ENCODE measurements at regions not wholly inside any gene's neighbourhood (a gene's known extent, or its start where the extent isn't known, plus 50 kb on each side); places are given as distances from the start of the nearest gene placed in this dataset.
A peak's percentile ranks its signal among the peaks of the same experiment; 100 is the strongest.

DNA sequence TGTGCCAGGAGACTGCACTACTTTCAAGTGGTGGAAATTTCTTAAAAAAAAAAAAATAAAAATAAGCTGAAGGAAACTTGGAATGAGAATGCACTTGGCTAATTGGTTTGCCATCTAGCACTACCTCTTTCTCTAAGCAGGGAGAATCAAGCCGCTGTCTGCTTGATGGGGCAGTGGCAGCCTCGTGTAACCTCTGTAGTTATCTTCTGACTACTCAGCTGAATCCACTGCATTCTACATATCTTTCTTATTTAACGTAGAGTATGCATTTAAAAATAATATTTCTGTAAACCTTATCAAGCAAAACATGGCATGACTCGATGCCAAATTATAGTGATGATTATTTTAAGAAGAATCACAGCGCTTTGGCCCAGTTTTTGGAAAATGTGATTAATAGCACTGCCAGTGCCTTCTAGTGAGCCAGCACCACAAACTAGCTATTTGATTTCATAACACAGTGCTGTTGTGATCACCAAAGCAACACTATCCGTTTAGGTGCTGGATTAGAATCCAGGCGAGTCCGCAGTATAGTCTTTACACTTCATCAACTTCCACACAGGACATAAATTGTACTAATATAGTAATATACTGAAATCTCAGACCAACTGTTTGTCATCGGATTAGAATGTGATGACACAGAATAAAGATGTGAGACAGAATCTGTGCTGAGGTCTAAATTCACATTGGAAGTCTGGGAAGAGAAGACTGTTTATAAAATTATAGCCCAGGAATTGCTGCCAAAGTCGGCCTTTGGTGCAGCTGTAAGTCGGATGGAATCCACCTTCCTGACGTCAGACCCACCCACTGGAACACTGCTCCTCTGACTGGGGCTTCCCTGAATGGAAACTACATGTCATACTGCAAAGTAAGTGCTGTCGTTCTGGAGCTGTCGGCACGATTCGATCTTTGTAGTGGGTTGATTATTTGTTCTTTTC lies 136.5 kb upstream of the ETAA1 start:
- TF ChIP-seq, protein P1, sequence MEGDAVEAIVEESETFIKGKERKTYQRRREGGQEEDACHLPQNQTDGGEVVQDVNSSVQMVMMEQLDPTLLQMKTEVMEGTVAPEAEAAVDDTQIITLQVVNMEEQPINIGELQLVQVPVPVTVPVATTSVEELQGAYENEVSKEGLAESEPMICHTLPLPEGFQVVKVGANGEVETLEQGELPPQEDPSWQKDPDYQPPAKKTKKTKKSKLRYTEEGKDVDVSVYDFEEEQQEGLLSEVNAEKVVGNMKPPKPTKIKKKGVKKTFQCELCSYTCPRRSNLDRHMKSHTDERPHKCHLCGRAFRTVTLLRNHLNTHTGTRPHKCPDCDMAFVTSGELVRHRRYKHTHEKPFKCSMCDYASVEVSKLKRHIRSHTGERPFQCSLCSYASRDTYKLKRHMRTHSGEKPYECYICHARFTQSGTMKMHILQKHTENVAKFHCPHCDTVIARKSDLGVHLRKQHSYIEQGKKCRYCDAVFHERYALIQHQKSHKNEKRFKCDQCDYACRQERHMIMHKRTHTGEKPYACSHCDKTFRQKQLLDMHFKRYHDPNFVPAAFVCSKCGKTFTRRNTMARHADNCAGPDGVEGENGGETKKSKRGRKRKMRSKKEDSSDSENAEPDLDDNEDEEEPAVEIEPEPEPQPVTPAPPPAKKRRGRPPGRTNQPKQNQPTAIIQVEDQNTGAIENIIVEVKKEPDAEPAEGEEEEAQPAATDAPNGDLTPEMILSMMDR (IDR thresholded peaks at IDR 0.05) = no peak
- peak; percentile 88 for ATAC-seq (ENCODE audit: low FRiP score)
- peak; percentile 25 for DNase-seq (ENCODE audit: low spot score)

DNA sequence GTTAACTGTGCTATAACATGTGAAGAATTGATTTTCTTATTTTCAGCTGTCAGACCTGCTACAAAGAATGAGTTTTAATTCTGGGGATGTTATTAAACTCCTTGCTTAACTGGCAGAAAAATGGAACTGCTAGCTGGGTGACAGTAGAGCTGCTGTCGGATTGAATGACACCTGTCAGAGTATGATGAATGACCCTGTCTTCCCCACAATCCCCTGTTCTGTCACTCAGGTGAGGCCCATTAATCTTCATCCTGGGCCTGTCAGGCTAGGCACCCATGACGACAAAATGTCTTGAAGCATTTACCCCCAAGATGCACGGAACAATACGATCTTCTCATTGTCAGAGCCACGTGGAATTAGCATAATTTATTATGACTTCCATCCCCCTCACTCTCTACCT lies 129.9 kb upstream of the ETAA1 start:
- no peak for DNase-seq (ENCODE audit: low spot score)
- TF ChIP-seq, protein P1 (IDR thresholded peaks at IDR 0.05) = no peak
- no peak for ATAC-seq (ENCODE audit: low FRiP score)

DNA sequence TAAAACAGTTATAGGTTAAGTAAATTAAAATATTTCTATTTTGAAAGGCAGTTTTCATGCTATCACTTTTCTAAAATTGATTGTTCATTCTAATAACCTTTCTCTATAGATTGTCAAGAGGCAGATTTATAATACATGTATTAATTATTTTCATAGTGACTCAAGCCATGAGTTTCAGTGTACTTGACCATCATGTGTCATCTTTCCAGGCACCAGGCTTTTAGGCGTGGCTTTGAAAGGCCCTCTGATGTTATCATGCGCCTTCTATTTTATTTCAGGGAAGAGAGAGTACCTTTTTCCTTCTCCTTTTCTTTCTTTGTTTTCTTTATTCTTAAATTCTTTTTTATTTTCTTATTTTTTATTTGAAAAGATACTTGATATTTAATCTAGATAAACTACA lies 128.3 kb upstream of the ETAA1 start:
- no peak for DNase-seq (ENCODE audit: low spot score)
- TF ChIP-seq, protein P1 (IDR thresholded peaks at IDR 0.05) = no peak
- ATAC-seq (ENCODE audit: low FRiP score) = no peak

DNA sequence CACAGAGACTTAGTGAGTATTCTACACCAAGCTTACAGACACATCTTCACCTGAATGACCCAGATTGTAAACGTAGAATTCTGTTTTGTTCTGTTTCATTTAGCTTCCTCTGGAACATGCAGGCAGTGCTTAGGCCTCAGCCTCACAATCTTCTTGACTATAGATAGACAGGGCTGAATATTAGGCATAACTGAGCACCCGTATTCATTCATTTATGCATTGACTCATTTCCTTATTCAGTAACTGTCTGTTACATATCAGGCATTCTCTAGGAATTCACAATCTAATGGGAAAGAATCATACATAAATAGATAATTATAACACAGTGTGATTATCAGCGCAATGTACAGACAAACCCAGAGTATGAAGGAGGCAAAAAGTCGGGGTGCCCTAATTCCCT lies 124.9 kb upstream of the ETAA1 start:
- TF ChIP-seq, protein P1 (IDR thresholded peaks at IDR 0.05) = no peak
- DNase-seq (ENCODE audit: low spot score) (no peak), ATAC-seq (ENCODE audit: low FRiP score) (no peak)

DNA sequence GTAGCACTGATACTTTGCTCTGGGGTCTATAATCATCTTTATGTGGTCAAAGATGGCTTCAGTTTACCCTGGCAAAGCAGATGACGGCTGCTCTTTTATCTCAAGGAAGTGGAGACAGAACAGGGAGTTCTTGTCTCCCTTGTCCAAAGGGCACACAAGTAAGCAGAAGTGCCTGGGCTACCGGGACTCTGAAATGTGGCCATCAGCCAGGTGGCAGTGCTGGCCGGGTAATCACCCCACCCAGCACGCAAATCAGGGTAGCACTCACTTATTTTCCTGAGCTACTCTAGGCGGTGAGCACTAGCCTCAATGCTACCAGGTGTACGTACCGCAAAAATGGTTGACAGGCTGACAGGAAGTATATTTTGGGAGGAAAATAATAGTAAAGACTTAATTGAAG lies 119.7 kb upstream of the ETAA1 start:
- DNase-seq (ENCODE audit: low spot score) (no peak), ATAC-seq (ENCODE audit: low FRiP score) (no peak)
- TF ChIP-seq, protein P1 (IDR thresholded peaks at IDR 0.05) = no peak

DNA sequence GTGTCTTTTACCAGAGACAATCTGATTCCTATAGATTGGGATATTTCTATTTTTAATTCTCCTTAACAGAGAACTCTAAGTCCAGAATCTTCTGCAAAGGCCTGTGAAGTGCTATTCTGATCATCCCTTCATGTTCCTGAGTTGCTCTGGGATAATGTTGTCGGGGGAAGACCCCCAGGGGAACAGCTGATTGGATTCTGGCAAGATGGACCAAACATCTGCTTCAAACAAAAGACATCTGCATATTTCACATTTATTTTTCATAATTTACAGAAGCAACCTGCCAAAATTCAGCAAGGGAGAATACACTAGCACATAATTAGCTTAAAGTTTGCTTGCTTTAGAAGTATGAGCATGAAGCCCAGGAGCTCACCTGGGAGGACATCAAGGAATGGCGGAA lies 116.0 kb upstream of the ETAA1 start:
- TF ChIP-seq, protein P1 (IDR thresholded peaks at IDR 0.05) = no peak
- DNase-seq (ENCODE audit: low spot score) (no peak), ATAC-seq (ENCODE audit: low FRiP score) (no peak)

DNA sequence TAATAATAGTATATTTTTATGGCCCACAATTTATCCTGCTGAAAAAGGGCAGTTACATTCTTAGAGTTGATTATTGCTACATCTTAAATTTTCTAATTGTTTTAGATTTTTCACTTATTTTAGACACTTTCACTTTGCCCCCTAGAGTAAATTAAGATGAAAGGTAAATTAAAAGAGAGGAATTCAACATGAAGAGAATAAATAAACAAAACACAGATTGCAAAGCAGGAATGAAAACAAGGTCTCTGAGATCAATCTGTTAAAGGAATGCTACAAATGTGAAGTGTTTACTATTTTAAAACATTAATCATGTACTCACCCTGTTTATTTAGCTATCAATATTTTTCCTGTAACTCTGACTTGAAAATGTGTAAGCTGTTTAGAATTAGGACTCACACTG lies 113.5 kb upstream of the ETAA1 start:
- TF ChIP-seq, protein P1 (IDR thresholded peaks at IDR 0.05) = no peak
- ATAC-seq (ENCODE audit: low FRiP score) (no peak), DNase-seq (ENCODE audit: low spot score) (no peak)
